Adrenal gland (tissue), 9 donors: ENCODE measurements at regions not wholly inside any gene's neighbourhood (a gene's known extent, or its start where the extent isn't known, plus 50 kb on each side); places are given as distances from the start of the nearest gene placed in this dataset.

Experiments
- DNase-seq, 7 donors: peaks; one replicate each; pipeline ENCODE4 v3.0.0-alpha.2; 2019 to 2020
- H3K27ac ChIP-seq, 5 donors: fragments of 200-600 bp; sonication (generic) in 4 of 5; 1 replicate in 3 of 5; 2 replicates in 2 of 5; pipeline versions ENCODE4 v1.5.1 to v1.8.0; 2016 to 2020; ENCODE audit warnings: mild to moderate bottlenecking in 1 of 5
- H3K27me3 ChIP-seq: fragments of 200-600 bp; 2 replicates; pipeline ENCODE4 v1.8.0; 2021
- H3K36me3 ChIP-seq, 2 donors: fragments of 200-600 bp; replicated peaks in 1 of 2; 1 replicate in 1 of 2; 2 replicates in 1 of 2; pipeline versions ENCODE4 v1.5.1 to v1.8.0; 2018 to 2022
- H3K4me1 ChIP-seq, 2 donors: fragments of 200-600 bp; replicated peaks in 1 of 2; 1 replicate in 1 of 2; 2 replicates in 1 of 2; pipeline versions ENCODE4 v1.5.1 to v1.8.0; 2018 to 2021
- H3K4me3 ChIP-seq, 4 donors: fragments of 200-600 bp; sonication (generic) in 3 of 4; one replicate each; pipeline ENCODE4 v1.5.1; 2016 to 2018
- H3K9me3 ChIP-seq, 3 donors: fragments of 200-600 bp; sonication (generic) in 1 of 3; replicated peaks in 1 of 3; 1 replicate in 2 of 3; 2 replicates in 1 of 3; pipeline versions ENCODE4 v1.5.1 to v1.8.0; 2016 to 2021
- POLR2A ChIP-seq, 2 donors: fragments of 450-650 bp; IDR thresholded peaks; one replicate each; pipeline ENCODE4 v1.6.1; 2017; ENCODE audit warnings: antibody characterized with exemption in 2 of 2, mild to moderate bottlenecking in 2 of 2, moderate library complexity in 1 of 2
- WGBS, 4 donors: extraction: QIAGEN DNeasy Blood & Tissue Kit in 2 of 4; methylation state at CpG; one replicate each; pipeline versions ENCODE4 v1.1.5 to v1.1.7; 2013 to 2017; 5-methylcytosine and 5-hydroxymethylcytosine counted together
- intact Hi-C, 2 donors: fragments of 100-400 bp; cut with DNase I; formaldehyde crosslinking; loops; one replicate each; pipeline versions ENCODE4 v1.14.1 to v1.15.0; 2022 to 2023
- TF ChIP-seq, protein P1 (sequence below), 6 experiments: fragments of 450-650 bp in 4 of 6; fragments of 200-600 bp in 2 of 6; sonication (generic) in 1 of 6; IDR thresholded peaks; 1 replicate in 5 of 6; 2 replicates in 1 of 6; pipeline versions ENCODE4 v1.5.1 to v1.8.0; 2016 to 2021; ENCODE audit warnings: antibody characterized with exemption in 6 of 6, mild to moderate bottlenecking in 2 of 6, moderate library complexity in 1 of 6
- donor health status: healthy with polysubstance abuse.
- donor health status: Bipolar disorder and iron deficiency.
- donor health status: DM: yes; HTN: yes; CAD: no.
- donor health status: DM: no; HTN: no; CAD: no.
- donor health status: DM: no; HTN: no; CAD: no.

- intact Hi-C loops: no loop called here
- 84 to 93% (median 89%) methylated on average over 3 to 7 of the region's 7 CpGs for WGBS, 4 donors
- H3K4me1 ChIP-seq: no peaks in the 10 kb centered on the region
These were observed 256.2 kb upstream of the LRFN5 start for GRCh38 chr14:41350476-41350875.

GRCh38 chr14:41349289-41349910 lies 257.3 kb upstream of the LRFN5 start:
- TF ChIP-seq POLR2A (IDR thresholded peaks at IDR 0.05): no peak
- TF ChIP-seq, protein P1, sequence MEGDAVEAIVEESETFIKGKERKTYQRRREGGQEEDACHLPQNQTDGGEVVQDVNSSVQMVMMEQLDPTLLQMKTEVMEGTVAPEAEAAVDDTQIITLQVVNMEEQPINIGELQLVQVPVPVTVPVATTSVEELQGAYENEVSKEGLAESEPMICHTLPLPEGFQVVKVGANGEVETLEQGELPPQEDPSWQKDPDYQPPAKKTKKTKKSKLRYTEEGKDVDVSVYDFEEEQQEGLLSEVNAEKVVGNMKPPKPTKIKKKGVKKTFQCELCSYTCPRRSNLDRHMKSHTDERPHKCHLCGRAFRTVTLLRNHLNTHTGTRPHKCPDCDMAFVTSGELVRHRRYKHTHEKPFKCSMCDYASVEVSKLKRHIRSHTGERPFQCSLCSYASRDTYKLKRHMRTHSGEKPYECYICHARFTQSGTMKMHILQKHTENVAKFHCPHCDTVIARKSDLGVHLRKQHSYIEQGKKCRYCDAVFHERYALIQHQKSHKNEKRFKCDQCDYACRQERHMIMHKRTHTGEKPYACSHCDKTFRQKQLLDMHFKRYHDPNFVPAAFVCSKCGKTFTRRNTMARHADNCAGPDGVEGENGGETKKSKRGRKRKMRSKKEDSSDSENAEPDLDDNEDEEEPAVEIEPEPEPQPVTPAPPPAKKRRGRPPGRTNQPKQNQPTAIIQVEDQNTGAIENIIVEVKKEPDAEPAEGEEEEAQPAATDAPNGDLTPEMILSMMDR (IDR thresholded peaks at IDR 0.05): no peak
- DNase-seq: peak in 1 of 7 donors; percentile 37
- 73 to 93% (median 91%) methylated on average over 4 to 8 of the region's 8 CpGs for WGBS, 4 donors

More at GRCh38 chr14:41350476-41350875, 256.2 kb upstream of the LRFN5 start:
- no peaks in the 10 kb centered on the region for H3K27me3 ChIP-seq
- no peaks in the 10 kb centered on the region for H3K9me3 ChIP-seq
- TF ChIP-seq, protein P1 (IDR thresholded peaks at IDR 0.05): no peak
- TF ChIP-seq POLR2A (IDR thresholded peaks at IDR 0.05): no peak
- no peak overlapping the region for H3K27ac ChIP-seq
- no peak overlapping the region for H3K4me3 ChIP-seq
- no peaks in the 10 kb centered on the region for H3K36me3 ChIP-seq
- no peak for DNase-seq

GRCh38 chr14:41343857-41344256 lies 262.8 kb upstream of the LRFN5 start:
- no peaks in the 10 kb centered on the region for H3K4me1 ChIP-seq
- WGBS, 4 donors: 69 to 82% (median 71%) methylated on average over 4 of the region's 4 CpGs
- intact Hi-C loops: no loop called here
- no peak for TF ChIP-seq POLR2A (IDR thresholded peaks at IDR 0.05)
- H3K27ac ChIP-seq: no peak overlapping the region
- no peak overlapping the region for H3K4me3 ChIP-seq
- no peak for DNase-seq
- no peaks in the 10 kb centered on the region for H3K9me3 ChIP-seq
- no peaks in the 10 kb centered on the region for H3K36me3 ChIP-seq
- no peaks in the 10 kb centered on the region for H3K27me3 ChIP-seq

More at GRCh38 chr14:41349289-41349910, 257.3 kb upstream of the LRFN5 start:
- Histone ChIP-seq H3K27me3 (no peaks in the 10 kb centered on the region), H3K4me1 (no peaks in the 10 kb centered on the region), H3K9me3 (no peaks in the 10 kb centered on the region), H3K27ac (no peak overlapping the region), H3K36me3 (no peaks in the 10 kb centered on the region), H3K4me3 (no peak overlapping the region)
- intact Hi-C loops: no loop called here

DNA sequence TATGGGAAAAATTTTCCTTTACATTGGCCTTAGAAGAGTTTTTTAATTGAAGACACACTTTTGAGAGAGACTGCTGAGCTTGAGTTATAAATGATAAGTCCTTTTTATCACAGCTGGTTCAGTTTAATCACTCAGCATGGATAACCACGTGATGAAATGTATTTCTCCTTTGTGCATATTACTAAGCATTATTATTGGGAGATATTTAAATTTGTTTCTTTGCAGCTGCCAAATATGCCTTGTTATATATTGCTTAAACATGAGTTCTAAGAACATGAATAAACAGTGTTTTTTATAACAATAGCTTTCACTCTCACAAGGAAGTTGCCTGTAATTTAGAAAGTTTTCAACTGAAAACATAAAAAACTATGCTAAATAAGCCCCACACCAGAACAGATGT lies 293.5 kb upstream of the LRFN5 start:
- TF ChIP-seq, protein P1 (IDR thresholded peaks at IDR 0.05): no peak
- TF ChIP-seq POLR2A (IDR thresholded peaks at IDR 0.05): no peak
- H3K4me3 ChIP-seq: no peak overlapping the region
- DNase-seq: no peak
- intact Hi-C loops: no loop called here
- WGBS, 4 donors: 14 to 32% (median 25%) methylated on average over 1 of the region's 1 CpG
- no peak overlapping the region for H3K27ac ChIP-seq
- H3K27me3 ChIP-seq: no peaks in the 10 kb centered on the region
- no peaks in the 10 kb centered on the region for H3K36me3 ChIP-seq
- H3K9me3 ChIP-seq: no peaks in the 10 kb centered on the region
- H3K4me1 ChIP-seq: no peaks in the 10 kb centered on the region

DNA sequence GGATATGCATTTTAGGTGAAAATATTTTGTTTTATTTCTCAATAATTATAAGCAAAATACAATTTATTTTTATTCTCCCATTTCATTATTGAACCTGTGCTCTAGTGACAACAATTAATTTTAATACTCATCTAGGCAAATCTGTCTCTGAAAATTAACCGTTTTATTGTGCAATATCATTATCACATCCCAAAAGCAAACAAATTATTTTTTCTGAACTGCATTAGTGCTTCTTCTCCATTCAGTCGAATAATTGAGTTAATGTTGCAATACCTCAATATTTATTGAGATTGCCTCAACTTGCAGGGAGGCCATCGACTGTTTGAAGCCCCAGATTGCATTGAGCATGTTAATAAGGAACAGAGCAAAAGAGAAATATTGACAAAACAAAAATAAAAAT lies 303.2 kb upstream of the LRFN5 start:
- H3K27ac ChIP-seq: no peak overlapping the region
- TF ChIP-seq, protein P1 (IDR thresholded peaks at IDR 0.05): no peak
- no peak for TF ChIP-seq POLR2A (IDR thresholded peaks at IDR 0.05)
- WGBS, 4 donors: 67 to 77% (median 73%) methylated on average over 3 of the region's 3 CpGs
- H3K4me1 ChIP-seq: no peaks in the 10 kb centered on the region
- H3K4me3 ChIP-seq: no peak overlapping the region
- H3K9me3 ChIP-seq: no peaks in the 10 kb centered on the region
- no peak for DNase-seq
- H3K27me3 ChIP-seq: no peaks in the 10 kb centered on the region
- H3K36me3 ChIP-seq: no peaks in the 10 kb centered on the region
- intact Hi-C loops: no loop called here
